Endothelial cell of umbilical vein (primary cell): ENCODE measurements at regions not wholly inside any gene's neighbourhood (a gene's known extent, or its start where the extent isn't known, plus 50 kb on each side); places are given as distances from the start of the nearest gene placed in this dataset.
"Not testable (repeated sequence)": the region's sequence is repeated elsewhere in the genome, so short reads cannot be mapped to it uniquely, and the experiment has no call there.

ENCODE experiments used
- CTCF ChIP-seq, 2 donors: IDR thresholded peaks; 1 replicate in 1 of 2; 2 replicates in 1 of 2; pipeline ENCODE4 v1.5.1; 2011; ENCODE audit warnings: low read length in 2 of 2, mild to moderate bottlenecking in 2 of 2, moderate library complexity in 2 of 2, control low read depth in 1 of 2, inconsistent platforms in 1 of 2, low read depth in 1 of 2; ENCODE audit not compliant: insufficient read depth in 1 of 2; ENCODE audit errors: extremely low read depth in 1 of 2
- EZH2 ChIP-seq: IDR thresholded peaks from 2 replicates; pipeline ENCODE4 v1.6.1; 2012; ENCODE audit warnings: borderline replicate concordance, low read depth, mild to moderate bottlenecking, moderate library complexity, low read length, inconsistent platforms; ENCODE audit not compliant: severe bottlenecking
- POLR2A ChIP-seq: IDR thresholded peaks from 2 replicates; pipeline ENCODE4 v1.6.1; 2012; ENCODE audit warnings: low read depth, mild to moderate bottlenecking, control low read depth, low read length
- POLR2AphosphoS5 ChIP-seq: IDR thresholded peaks from 2 replicates; pipeline ENCODE4 v1.6.1; 2012; ENCODE audit warnings: low read depth, mild to moderate bottlenecking, control low read depth, low read length, moderate library complexity; ENCODE audit not compliant: insufficient read depth

GRCh38 chr11:109714444-109714843, 292.5 kb downstream of the C11orf87 start:
- TF ChIP-seq EZH2; POLR2A; CTCF (IDR thresholded peaks at IDR 0.05; ENCODE audit: extremely low read depth in 1 of 2, insufficient read depth in 1 of 2, low read depth in 1 of 2, low read length in 2 of 2); POLR2AphosphoS5: not testable (repeated sequence)
